IMR-90 (cell line): ENCODE measurements at regions not wholly inside any gene's neighbourhood (a gene's known extent, or its start where the extent isn't known, plus 50 kb on each side); places are given as distances from the start of the nearest gene placed in this dataset.

Experiments used
- ATAC-seq: fragments of 200-7000 bp; cut with Tn5 transposase; 2 replicates; pipeline ENCODE4 v1.9.1; 2020; ENCODE audit warnings: low read depth, mild to moderate bottlenecking, moderate library complexity
- BruUV-seq: library from RNA; stranded (reverse); fragments of 400-500 nt; replicated peaks from 2 replicates; lab custom pipeline; 2021; lab: Mats Ljungman, UMichigan
- CTCF ChIA-PET: fragments of 300-600 bp; formaldehyde crosslinking; extraction: SDS; loops from one replicate; lab custom pipeline; 2021; ENCODE audit warnings: antibody characterized with exemption; lab: Yijun Ruan, JAX
- POLR2A ChIA-PET: fragments of 300-600 bp; sonication (Branson Sonifier 250); formaldehyde crosslinking; loops from one replicate; lab custom pipeline; 2022; ENCODE audit warnings: antibody characterized with exemption; ENCODE audit not compliant: unreplicated experiment; lab: Charles Lee
- DNase-seq: peaks from one replicate; pipeline ENCODE4 v3.0.0; 2013
- H2AFZ ChIP-seq: replicated peaks from 2 replicates; pipeline ENCODE3; 2013; ENCODE audit warnings: low read length, mild to moderate bottlenecking; ENCODE audit not compliant: poor library complexity
- H2AK5ac ChIP-seq: 2 replicates; pipeline ENCODE4 v1.6.1; 2013; ENCODE audit warnings: low read depth, low read length, inconsistent platforms
- H2AK9ac ChIP-seq: replicated peaks from 2 replicates; pipeline ENCODE3; 2013; ENCODE audit warnings: mild to moderate bottlenecking, low read depth, low read length, moderate library complexity; ENCODE audit not compliant: poor library complexity
- H2BK120ac ChIP-seq: 2 replicates; pipeline ENCODE4 v1.6.1; 2013; ENCODE audit warnings: low read depth, low read length, inconsistent platforms
- H2BK15ac ChIP-seq: 3 replicates; pipeline ENCODE4 v1.6.1; 2013; ENCODE audit warnings: low read depth, low read length, inconsistent platforms
- H2BK20ac ChIP-seq: 2 replicates; pipeline ENCODE4 v1.6.1; 2013; ENCODE audit warnings: low read depth, mild to moderate bottlenecking, inconsistent platforms, low read length, moderate library complexity
- H2BK5ac ChIP-seq: 2 replicates; pipeline ENCODE4 v1.6.1; 2013; ENCODE audit warnings: mild to moderate bottlenecking, low read depth, low read length, inconsistent platforms; ENCODE audit not compliant: poor library complexity, severe bottlenecking
- H3K14ac ChIP-seq: replicated peaks from 2 replicates; pipeline ENCODE4 v1.6.1; 2013; ENCODE audit warnings: low read depth, low read length, inconsistent platforms
- H3K18ac ChIP-seq: 2 replicates; pipeline ENCODE4 v1.6.1; 2013; ENCODE audit warnings: low read depth, low read length, control low read depth
- H3K23ac ChIP-seq: 2 replicates; pipeline ENCODE4 v1.6.1; 2013; ENCODE audit warnings: low read depth, low read length, inconsistent platforms
- H3K27ac ChIP-seq: 2 replicates; pipeline ENCODE4 v1.5.1; 2013; ENCODE audit warnings: mild to moderate bottlenecking, control low read depth, low read length; ENCODE audit not compliant: insufficient read depth
- H3K27me3 ChIP-seq: 2 replicates; pipeline ENCODE4 v1.6.1; 2013; ENCODE audit warnings: low read length; ENCODE audit not compliant: control insufficient read depth, insufficient read depth
- H3K36me3 ChIP-seq: 2 replicates; pipeline ENCODE4 v1.6.1; 2013; ENCODE audit warnings: low read length, mixed read lengths; ENCODE audit not compliant: control insufficient read depth, insufficient read depth
- H3K4ac ChIP-seq: 2 replicates; pipeline ENCODE4 v1.6.1; 2013; ENCODE audit warnings: low read depth, low read length, inconsistent platforms
- H3K4me1 ChIP-seq: 2 replicates; pipeline ENCODE4 v1.6.1; 2013; ENCODE audit warnings: low read length, mixed read lengths; ENCODE audit not compliant: control insufficient read depth, insufficient read depth
- H3K4me2 ChIP-seq: 2 replicates; pipeline ENCODE4 v1.6.1; 2013; ENCODE audit warnings: low read depth, mild to moderate bottlenecking, control low read depth, low read length, moderate library complexity
- H3K4me3 ChIP-seq: 2 replicates; pipeline ENCODE4 v1.5.1; 2013; ENCODE audit warnings: low read depth, mild to moderate bottlenecking, control low read depth, low read length, moderate library complexity; ENCODE audit not compliant: insufficient read depth
- H3K56ac ChIP-seq: 2 replicates; pipeline ENCODE4 v1.6.1; 2013; ENCODE audit warnings: low read length, inconsistent platforms; ENCODE audit not compliant: insufficient read depth; ENCODE audit errors: extremely low read depth
- H3K79me1 ChIP-seq, 2 experiments: 2 replicates each; pipeline ENCODE4 v1.6.1; 2013; ENCODE audit warnings: low read length in 2 of 2, inconsistent platforms in 1 of 2, low read depth in 1 of 2
- H3K9ac ChIP-seq: 2 replicates; pipeline ENCODE4 v1.6.1; 2013; ENCODE audit warnings: low read depth, low read length, control low read depth
- H3K9me1 ChIP-seq: 2 replicates; pipeline ENCODE4 v1.6.1; 2013; ENCODE audit warnings: low read length, inconsistent platforms; ENCODE audit not compliant: insufficient read depth
- H3K9me3 ChIP-seq: 2 replicates; pipeline ENCODE4 v1.6.1; 2013; ENCODE audit warnings: low read length; ENCODE audit not compliant: control insufficient read depth, insufficient read depth
- H4K20me1 ChIP-seq: 2 replicates; pipeline ENCODE4 v1.6.1; 2013; ENCODE audit warnings: low read length, inconsistent platforms; ENCODE audit not compliant: insufficient read depth
- H4K5ac ChIP-seq: 2 replicates; pipeline ENCODE4 v1.6.1; 2013; ENCODE audit warnings: mild to moderate bottlenecking, low read depth, low read length, control low read depth
- H4K8ac ChIP-seq, 2 experiments: 2 replicates each; pipeline ENCODE4 v1.6.1; 2013; ENCODE audit warnings: low read depth in 2 of 2, low read length in 2 of 2, control low read depth in 1 of 2, inconsistent platforms in 1 of 2
- H4K91ac ChIP-seq: 2 replicates; pipeline ENCODE4 v1.6.1; 2013; ENCODE audit warnings: low read depth, low read length, inconsistent platforms; ENCODE audit not compliant: insufficient read depth
- BHLHE40 ChIP-seq: fragments of 150-350 bp; IDR thresholded peaks from 2 replicates; pipeline ENCODE4 v1.6.1; 2016; ENCODE audit warnings: mild to moderate bottlenecking, low read depth, low read length
- CEBPB ChIP-seq: IDR thresholded peaks from 2 replicates; pipeline ENCODE4 v1.6.1; 2012; ENCODE audit warnings: low read depth, low read length, improper control_type of control experiment
- CHD1 ChIP-seq: IDR thresholded peaks from 2 replicates; pipeline ENCODE4 v1.6.1; 2012; ENCODE audit warnings: low read depth, low read length, improper control_type of control experiment
- ELK1 ChIP-seq: fragments of 150-350 bp; IDR thresholded peaks from 2 replicates; pipeline ENCODE4 v1.6.1; 2016; ENCODE audit warnings: low read depth, mild to moderate bottlenecking, low read length, moderate library complexity, borderline replicate concordance
- FOS ChIP-seq: fragments of 150-350 bp; IDR thresholded peaks from 2 replicates; pipeline ENCODE4 v1.6.1; 2016; ENCODE audit warnings: low read depth, low read length
- MAFK ChIP-seq: IDR thresholded peaks from 2 replicates; pipeline ENCODE4 v1.6.1; 2012; ENCODE audit warnings: low read depth, low read length, improper control_type of control experiment
- MAZ ChIP-seq: IDR thresholded peaks from 2 replicates; pipeline ENCODE4 v1.6.1; 2012; ENCODE audit warnings: low read depth, mild to moderate bottlenecking, low read length, improper control_type of control experiment, moderate library complexity, borderline replicate concordance
- MXI1 ChIP-seq: IDR thresholded peaks from 2 replicates; pipeline ENCODE4 v1.6.1; 2012; ENCODE audit warnings: low read depth, mild to moderate bottlenecking, low read length, moderate library complexity, borderline replicate concordance
- NFE2L2 ChIP-seq: fragments of 150-350 bp; IDR thresholded peaks from 2 replicates; pipeline ENCODE4 v1.6.1; 2016; ENCODE audit warnings: low read depth, mild to moderate bottlenecking, low read length
- POLR2A ChIP-seq: IDR thresholded peaks from 2 replicates; pipeline ENCODE4 v1.6.1; 2012; ENCODE audit warnings: mild to moderate bottlenecking, low read depth, low read length
- RAD21 ChIP-seq: IDR thresholded peaks from 2 replicates; pipeline ENCODE4 v1.6.1; 2012; ENCODE audit warnings: low read length, improper control_type of control experiment
- RCOR1 ChIP-seq: IDR thresholded peaks from 2 replicates; pipeline ENCODE4 v1.6.1; 2012; ENCODE audit warnings: mild to moderate bottlenecking, low read length, improper control_type of control experiment; ENCODE audit not compliant: insufficient replicate concordance
- RFX5 ChIP-seq: IDR thresholded peaks from 2 replicates; pipeline ENCODE4 v1.8.0; 2012; ENCODE audit warnings: low read depth, mild to moderate bottlenecking, low read length, moderate library complexity
- SMC3 ChIP-seq: fragments of 150-350 bp; IDR thresholded peaks from 2 replicates; pipeline ENCODE4 v1.6.1; 2016; ENCODE audit warnings: low read depth, mild to moderate bottlenecking, antibody characterized with exemption, low read length, moderate library complexity
- WGBS, 2 experiments: methylation state at CpG; one replicate each; pipeline versions ENCODE4 v1.1.5 to v1.1.7; 2013; ENCODE audit warnings: missing lambda C conversion rate in 2 of 2; ENCODE audit not compliant: insufficient read length in 1 of 2; ENCODE audit errors: extremely low coverage in 2 of 2; 5-methylcytosine and 5-hydroxymethylcytosine counted together
- dilution Hi-C: fragments of 300-500 bp; cut with HindIII; formaldehyde crosslinking; loops from one replicate; pipeline ENCODE4 v1.14.3; 2018; ENCODE audit warnings: low sequenced_read_pairs; ENCODE audit not compliant: unreplicated experiment
- in situ Hi-C: fragments of 300-500 bp; cut with MboI; formaldehyde crosslinking; loops from 3 replicates; pipeline ENCODE4 v1.14.3; 2019; ENCODE audit warnings: low sequenced_read_pairs, inconsistent platforms, mixed read lengths
- intact Hi-C: fragments of 100-400 bp; cut with micrococcal nuclease; formaldehyde crosslinking; loops from 2 replicates; pipeline ENCODE4 v1.10.0; 2022
- TF ChIP-seq, protein P1 (sequence below): fragments of 150-350 bp; IDR thresholded peaks from 2 replicates; pipeline ENCODE4 v1.6.1; 2017; ENCODE audit warnings: mild to moderate bottlenecking, antibody characterized with exemption, low read length, low read depth
- TF ChIP-seq, protein P2 (sequence below): conservative IDR thresholded peaks from 2 replicates; pipeline ENCODE4 v1.5.1; 2012; ENCODE audit warnings: mild to moderate bottlenecking, low read depth, low read length, improper control_type of control experiment

GRCh38 chr2:42117182-42117579 lies 52.0 kb upstream of the EML4 start:
- CTCF ChIA-PET, result interaction anchor here (0.6 to 1.0 kb wide), 2 partner anchors 22 to 212 kb away, joined by 3 read pairs; no protein-coding TSS in a partner anchor

More at GRCh38 chr2:42117182-42117579, 52.0 kb upstream of the EML4 start:
- TF ChIP-seq CHD1 (no peak), MAZ (no peak), MAFK (no peak), RFX5 (no peak), RCOR1 (no peak), SMC3 (no peak), FOS (no peak), CEBPB (no peak), MXI1 (no peak), RAD21 (no peak), ELK1 (no peak), BHLHE40 (no peak), POLR2A (no peak), NFE2L2 (no peak)
- TF ChIP-seq, protein P1, sequence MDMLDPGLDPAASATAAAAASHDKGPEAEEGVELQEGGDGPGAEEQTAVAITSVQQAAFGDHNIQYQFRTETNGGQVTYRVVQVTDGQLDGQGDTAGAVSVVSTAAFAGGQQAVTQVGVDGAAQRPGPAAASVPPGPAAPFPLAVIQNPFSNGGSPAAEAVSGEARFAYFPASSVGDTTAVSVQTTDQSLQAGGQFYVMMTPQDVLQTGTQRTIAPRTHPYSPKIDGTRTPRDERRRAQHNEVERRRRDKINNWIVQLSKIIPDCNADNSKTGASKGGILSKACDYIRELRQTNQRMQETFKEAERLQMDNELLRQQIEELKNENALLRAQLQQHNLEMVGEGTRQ, result no peak
- TF ChIP-seq, protein P2, sequence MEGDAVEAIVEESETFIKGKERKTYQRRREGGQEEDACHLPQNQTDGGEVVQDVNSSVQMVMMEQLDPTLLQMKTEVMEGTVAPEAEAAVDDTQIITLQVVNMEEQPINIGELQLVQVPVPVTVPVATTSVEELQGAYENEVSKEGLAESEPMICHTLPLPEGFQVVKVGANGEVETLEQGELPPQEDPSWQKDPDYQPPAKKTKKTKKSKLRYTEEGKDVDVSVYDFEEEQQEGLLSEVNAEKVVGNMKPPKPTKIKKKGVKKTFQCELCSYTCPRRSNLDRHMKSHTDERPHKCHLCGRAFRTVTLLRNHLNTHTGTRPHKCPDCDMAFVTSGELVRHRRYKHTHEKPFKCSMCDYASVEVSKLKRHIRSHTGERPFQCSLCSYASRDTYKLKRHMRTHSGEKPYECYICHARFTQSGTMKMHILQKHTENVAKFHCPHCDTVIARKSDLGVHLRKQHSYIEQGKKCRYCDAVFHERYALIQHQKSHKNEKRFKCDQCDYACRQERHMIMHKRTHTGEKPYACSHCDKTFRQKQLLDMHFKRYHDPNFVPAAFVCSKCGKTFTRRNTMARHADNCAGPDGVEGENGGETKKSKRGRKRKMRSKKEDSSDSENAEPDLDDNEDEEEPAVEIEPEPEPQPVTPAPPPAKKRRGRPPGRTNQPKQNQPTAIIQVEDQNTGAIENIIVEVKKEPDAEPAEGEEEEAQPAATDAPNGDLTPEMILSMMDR, result no peak
- H4K5ac ChIP-seq, result peak overlapping the region; percentile 7; the same call in 1 of the 2 replicates
- H2BK20ac ChIP-seq, result 0 out of 2 replicates have a peak overlapping the region, but pooled peaks have one; percentile 10
- 0 out of 2 replicates have a peak overlapping the region, but pooled peaks have one; percentile 25 for H3K23ac ChIP-seq
- 0 out of 2 replicates have a peak overlapping the region, but pooled peaks have one; percentile 22 for H3K14ac ChIP-seq
- POLR2A ChIA-PET, result interaction anchor here (0.6 kb wide), 1 partner anchor 132 kb away, joined by 3 read pairs; no protein-coding TSS in a partner anchor
- peak overlapping the region; percentile 48 for H2BK5ac ChIP-seq
- peak overlapping the region; percentile 31; the same call in 1 of the 3 replicates for H2BK15ac ChIP-seq
- H3K4ac ChIP-seq, result peak overlapping the region; percentile 44
- no CpG with 5 or more reads among the region's 3 CpGs for WGBS, 2 experiments
- H2BK120ac ChIP-seq, result peak overlapping the region; percentile 20
- no peaks in the 10 kb centered on the region for H3K9me3 ChIP-seq
- H3K36me3 ChIP-seq, result no peaks in the 10 kb centered on the region
- no peak overlapping the region for H3K9ac ChIP-seq
- no peak overlapping the region for H3K27ac ChIP-seq
- no peak overlapping the region for H3K56ac ChIP-seq
- DNase-seq, result no peak
- peaks cover 5% of the 10 kb centered on the region for H3K4me1 ChIP-seq
- 0 out of 2 replicates have a peak overlapping the region, but pooled peaks have one; percentile 13 for H3K4me2 ChIP-seq
- H4K20me1 ChIP-seq, result no peaks in the 10 kb centered on the region; the same call in 1 of the 2 replicates
- no peak for ATAC-seq
- no TSS peak for BruUV-seq
- no peak overlapping the region; a peak in 1 of 4 replicates for H4K8ac ChIP-seq
- no peak overlapping the region for H2AFZ ChIP-seq
- no peak overlapping the region for H2AK5ac ChIP-seq
- no peak overlapping the region for H2AK9ac ChIP-seq
- in situ Hi-C loops, result no loop called here
- H3K9me1 ChIP-seq, result peaks cover 2% of the 10 kb centered on the region; the same call in 1 of the 2 replicates
- H3K27me3 ChIP-seq, result no peaks in the 10 kb centered on the region
- H4K91ac ChIP-seq, result peak overlapping the region; percentile 12; the same call in 1 of the 2 replicates
- dilution Hi-C loops, result no loop called here
- intact Hi-C loops, result no loop called here
- H3K79me1 ChIP-seq, result no peaks in the 10 kb centered on the region
- H3K18ac ChIP-seq, result no peak overlapping the region
- H3K4me3 ChIP-seq, result no peak overlapping the region
